GM12874 (cell line): ENCODE measurements at regions not wholly inside any gene's neighbourhood (a gene's known extent, or its start where the extent isn't known, plus 50 kb on each side); places are given as distances from the start of the nearest gene placed in this dataset.

ENCODE experiments used
- TF ChIP-seq, protein P1 (sequence below): IDR thresholded peaks from 2 replicates; pipeline ENCODE4 v1.5.1; 2011; ENCODE audit warnings: low read depth, mild to moderate bottlenecking, control low read depth, low read length, moderate library complexity; ENCODE audit not compliant: insufficient read depth

DNA sequence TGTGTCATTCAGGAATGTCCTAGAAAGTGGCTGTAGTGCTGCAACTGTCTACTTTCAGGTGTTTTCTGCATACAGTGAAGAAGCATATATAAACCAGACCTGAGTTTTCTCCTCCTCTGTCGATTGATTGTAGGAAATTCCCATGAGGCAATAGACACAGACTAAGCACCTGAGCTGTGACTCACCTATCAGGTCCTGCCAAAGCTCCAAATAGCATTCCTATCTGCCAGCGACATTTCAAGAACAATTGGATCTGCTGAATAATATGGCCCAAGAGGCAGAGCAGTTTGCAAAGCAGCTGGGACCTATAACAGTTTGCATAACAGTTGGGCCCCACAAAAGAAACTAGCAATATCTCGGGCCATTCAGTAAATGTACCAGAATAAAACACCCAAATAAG is 360.4 kb downstream of the HAO1 start:
- TF ChIP-seq, protein P1, sequence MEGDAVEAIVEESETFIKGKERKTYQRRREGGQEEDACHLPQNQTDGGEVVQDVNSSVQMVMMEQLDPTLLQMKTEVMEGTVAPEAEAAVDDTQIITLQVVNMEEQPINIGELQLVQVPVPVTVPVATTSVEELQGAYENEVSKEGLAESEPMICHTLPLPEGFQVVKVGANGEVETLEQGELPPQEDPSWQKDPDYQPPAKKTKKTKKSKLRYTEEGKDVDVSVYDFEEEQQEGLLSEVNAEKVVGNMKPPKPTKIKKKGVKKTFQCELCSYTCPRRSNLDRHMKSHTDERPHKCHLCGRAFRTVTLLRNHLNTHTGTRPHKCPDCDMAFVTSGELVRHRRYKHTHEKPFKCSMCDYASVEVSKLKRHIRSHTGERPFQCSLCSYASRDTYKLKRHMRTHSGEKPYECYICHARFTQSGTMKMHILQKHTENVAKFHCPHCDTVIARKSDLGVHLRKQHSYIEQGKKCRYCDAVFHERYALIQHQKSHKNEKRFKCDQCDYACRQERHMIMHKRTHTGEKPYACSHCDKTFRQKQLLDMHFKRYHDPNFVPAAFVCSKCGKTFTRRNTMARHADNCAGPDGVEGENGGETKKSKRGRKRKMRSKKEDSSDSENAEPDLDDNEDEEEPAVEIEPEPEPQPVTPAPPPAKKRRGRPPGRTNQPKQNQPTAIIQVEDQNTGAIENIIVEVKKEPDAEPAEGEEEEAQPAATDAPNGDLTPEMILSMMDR = no peak

DNA sequence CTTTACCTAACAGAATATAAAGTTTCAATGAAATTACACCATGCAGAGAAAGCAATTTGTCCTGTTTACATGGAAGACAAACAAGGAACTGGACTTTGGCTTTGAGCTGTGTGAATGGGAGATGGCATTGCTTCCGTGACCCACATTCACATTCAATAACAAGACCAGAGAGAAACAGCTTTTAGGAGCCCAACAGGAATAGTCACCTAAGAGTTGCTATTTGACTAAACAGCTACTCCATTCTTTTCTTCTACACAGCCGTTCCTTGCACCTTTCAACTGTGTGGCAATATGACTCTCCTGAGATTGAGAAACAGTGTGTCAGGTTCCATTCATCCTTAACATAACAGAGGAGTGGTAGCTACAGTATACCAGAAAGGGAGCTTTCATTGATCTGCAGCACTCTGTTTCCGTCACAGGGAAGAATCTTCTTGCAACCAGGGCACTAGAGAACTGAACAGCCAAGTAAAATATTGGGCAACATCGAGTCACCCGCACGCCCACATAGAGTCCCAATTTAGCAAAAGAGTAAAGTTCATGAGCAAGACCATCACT is 355.1 kb downstream of the HAO1 start:
- TF ChIP-seq, protein P1 = no peak

DNA sequence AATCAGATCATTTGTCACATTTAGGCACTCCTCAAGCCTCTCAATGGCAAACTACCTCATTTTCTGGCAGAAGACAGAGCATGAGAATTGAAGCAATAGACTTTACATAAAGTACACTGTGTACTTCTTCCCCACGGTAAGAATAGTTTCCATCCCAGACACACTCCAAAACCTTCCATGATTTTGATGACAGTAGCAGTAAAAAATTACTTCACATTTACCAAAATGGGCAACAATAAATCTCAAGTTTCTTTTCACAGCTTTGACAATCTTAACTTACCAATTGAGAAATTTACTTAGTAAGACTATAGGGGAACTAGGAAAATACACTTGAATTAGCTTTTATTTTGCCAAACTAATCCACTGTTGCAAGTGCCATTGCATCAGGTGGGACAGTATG is 353.8 kb downstream of the HAO1 start:
- TF ChIP-seq, protein P1 = no peak

DNA sequence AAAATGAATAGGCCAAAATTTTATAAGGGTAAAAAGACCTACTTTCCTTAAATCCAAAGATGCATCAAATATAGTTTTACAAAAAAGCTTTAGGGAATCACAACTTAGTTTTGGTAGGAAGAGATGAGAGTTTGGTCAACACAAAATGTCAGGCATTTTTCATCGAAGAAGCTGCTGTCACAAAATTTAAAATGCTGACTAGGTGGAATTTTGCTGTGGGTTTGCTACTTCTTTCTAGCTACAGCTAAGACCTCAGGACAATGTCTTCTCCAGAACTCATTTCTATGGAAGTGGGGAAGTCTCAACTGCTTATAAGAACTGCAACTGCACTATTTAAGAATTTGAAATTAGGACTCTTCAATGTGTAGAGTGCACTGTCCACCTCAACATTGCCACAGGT is 351.1 kb downstream of the HAO1 start:
- TF ChIP-seq, protein P1 = no peak

DNA sequence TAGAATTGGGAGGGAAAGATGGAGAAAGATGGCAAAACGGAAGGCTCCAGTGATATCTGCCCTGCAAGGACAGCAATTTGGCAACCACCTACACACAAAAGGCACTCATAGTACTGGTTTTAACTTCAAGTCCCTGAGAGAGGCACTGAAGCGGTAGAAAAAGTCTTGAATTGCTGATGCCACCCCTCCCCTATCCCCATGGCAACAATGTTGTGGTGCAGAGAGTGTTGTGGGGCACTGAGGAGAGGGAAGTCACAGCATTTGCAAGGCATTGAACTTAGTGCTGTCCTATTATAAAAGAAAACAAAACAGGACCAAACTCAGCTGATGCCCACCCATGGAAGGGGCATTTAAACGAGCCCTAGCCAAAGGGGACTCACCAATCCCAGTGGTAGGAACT is 343.7 kb downstream of the HAO1 start:
- TF ChIP-seq, protein P1 = no peak

DNA sequence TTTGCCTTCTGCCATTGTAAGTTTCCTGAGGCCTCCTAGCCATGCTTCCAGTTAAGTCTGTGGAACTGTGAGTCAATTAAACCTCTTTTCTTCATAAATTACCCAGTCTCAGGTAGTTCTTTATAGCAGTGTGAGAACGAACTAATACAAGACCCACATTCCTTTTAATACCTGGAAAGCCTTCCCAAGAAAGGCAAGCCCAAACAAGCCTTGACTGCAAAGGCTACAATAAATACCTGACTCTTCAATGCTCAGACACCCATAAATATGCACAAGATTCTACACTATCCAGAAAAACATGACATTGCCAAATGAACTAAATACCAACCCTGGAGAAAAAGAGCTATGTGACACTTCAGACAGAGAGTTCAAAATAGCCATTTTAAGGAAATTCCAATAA is 338.8 kb downstream of the HAO1 start:
- TF ChIP-seq, protein P1 = no peak

DNA sequence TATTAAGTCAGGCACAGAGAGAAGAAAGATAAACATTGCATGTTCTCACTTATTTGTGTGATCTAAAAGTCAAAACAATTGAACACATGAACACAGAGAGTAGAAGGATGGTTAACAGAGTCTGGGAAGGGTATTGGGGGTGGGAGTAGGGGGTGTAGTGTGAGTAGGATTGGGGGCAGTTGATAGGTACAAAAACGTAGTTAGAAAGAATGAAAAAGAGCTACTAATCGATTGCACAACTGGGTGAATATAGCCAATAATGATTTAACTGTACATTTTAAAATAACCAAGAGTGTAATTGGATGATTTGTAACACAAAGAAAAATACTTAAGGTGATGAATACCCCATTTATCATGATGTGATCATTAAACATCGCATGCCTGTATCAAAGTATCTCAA is 333.3 kb downstream of the HAO1 start:
- TF ChIP-seq, protein P1 = no peak
